Astrocyte (in vitro differentiated cells and primary cell): ENCODE measurements at regions not wholly inside any gene's neighbourhood (a gene's known extent, or its start where the extent isn't known, plus 50 kb on each side); places are given as distances from the start of the nearest gene placed in this dataset.

Experiments used
- EZH2 ChIP-seq: IDR thresholded peaks from 2 replicates; pipeline ENCODE4 v1.6.1; 2012; ENCODE audit warnings: mild to moderate bottlenecking, low read length, inconsistent platforms; ENCODE audit not compliant: insufficient read depth
- TF ChIP-seq, protein P1 (sequence below): IDR thresholded peaks from 2 replicates; pipeline ENCODE4 v1.5.1; 2011; ENCODE audit warnings: low read depth, mild to moderate bottlenecking, inconsistent platforms, low read length, moderate library complexity; ENCODE audit not compliant: insufficient read depth

DNA sequence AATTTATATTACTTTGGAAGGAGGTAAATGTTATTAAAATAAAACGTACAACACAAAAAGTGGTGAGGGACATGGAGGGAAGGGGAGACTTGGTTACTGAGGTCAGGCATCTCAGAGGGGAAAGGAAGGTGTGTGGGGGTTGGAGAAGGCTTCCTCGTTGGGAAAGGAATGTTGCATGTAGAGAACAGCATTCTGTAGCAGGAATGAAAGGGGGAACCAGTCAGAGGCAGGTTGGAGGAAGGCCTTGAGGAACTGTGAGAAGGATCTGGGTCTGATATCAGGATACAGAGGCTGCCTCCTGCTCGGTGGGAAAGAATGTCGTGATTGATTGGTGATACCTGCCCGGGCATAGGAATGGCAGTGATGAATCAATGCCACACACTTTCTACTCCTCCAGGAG lies 103.3 kb upstream of the ZFHX3 start:
- TF ChIP-seq, protein P1, sequence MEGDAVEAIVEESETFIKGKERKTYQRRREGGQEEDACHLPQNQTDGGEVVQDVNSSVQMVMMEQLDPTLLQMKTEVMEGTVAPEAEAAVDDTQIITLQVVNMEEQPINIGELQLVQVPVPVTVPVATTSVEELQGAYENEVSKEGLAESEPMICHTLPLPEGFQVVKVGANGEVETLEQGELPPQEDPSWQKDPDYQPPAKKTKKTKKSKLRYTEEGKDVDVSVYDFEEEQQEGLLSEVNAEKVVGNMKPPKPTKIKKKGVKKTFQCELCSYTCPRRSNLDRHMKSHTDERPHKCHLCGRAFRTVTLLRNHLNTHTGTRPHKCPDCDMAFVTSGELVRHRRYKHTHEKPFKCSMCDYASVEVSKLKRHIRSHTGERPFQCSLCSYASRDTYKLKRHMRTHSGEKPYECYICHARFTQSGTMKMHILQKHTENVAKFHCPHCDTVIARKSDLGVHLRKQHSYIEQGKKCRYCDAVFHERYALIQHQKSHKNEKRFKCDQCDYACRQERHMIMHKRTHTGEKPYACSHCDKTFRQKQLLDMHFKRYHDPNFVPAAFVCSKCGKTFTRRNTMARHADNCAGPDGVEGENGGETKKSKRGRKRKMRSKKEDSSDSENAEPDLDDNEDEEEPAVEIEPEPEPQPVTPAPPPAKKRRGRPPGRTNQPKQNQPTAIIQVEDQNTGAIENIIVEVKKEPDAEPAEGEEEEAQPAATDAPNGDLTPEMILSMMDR = no peak
- TF ChIP-seq EZH2 = no peak
